ENCODE measurements at regions not wholly inside any gene's neighbourhood (a gene's known extent, or its start where the extent isn't known, plus 50 kb on each side); places are given as distances from the start of the nearest gene placed in this dataset.
"Not testable (repeated sequence)": the region's sequence is repeated elsewhere in the genome, so short reads cannot be mapped to it uniquely, and the experiment has no call there.

GRCh38 chr15:69748576-69749185 lies 296.1 kb downstream of the RPLP1 start:
- DNase-seq = no peak

- DNase-seq = no peak
Observed at GRCh38 chr15:69749274-69749673, 296.7 kb downstream of the RPLP1 start.

- peak; percentile 51 for DNase-seq
Observed at GRCh38 chr15:69749797-69750196, 297.2 kb downstream of the RPLP1 start.

- DNase-seq = no peak
Observed at GRCh38 chr15:69750253-69750652, 297.6 kb downstream of the RPLP1 start.

GRCh38 chr15:69751147-69751546 lies 298.5 kb downstream of the RPLP1 start:
- DNase-seq = no peak

- DNase-seq = no peak
Observed at GRCh38 chr15:69751566-69751965, 298.9 kb downstream of the RPLP1 start.

GRCh38 chr15:69753867-69754266 lies 301.2 kb downstream of the RPLP1 start:
- DNase-seq = no peak

GRCh38 chr15:69754313-69754712 lies 301.7 kb downstream of the RPLP1 start:
- no peak for DNase-seq

- DNase-seq = peak; percentile 90
Observed at GRCh38 chr15:69755551-69756310, 303.1 kb downstream of the RPLP1 start.

GRCh38 chr15:69756440-69756839 lies 303.8 kb downstream of the RPLP1 start:
- no peak for DNase-seq

GRCh38 chr15:69757186-69757585 lies 304.6 kb downstream of the RPLP1 start:
- DNase-seq = peak; percentile 72

- DNase-seq = no peak
Observed at GRCh38 chr15:69758291-69758771, 305.7 kb downstream of the RPLP1 start.

- DNase-seq = peak; percentile 90
Observed at GRCh38 chr15:69758810-69759790, 306.5 kb downstream of the RPLP1 start.

GRCh38 chr15:69760258-69760845 lies 307.7 kb downstream of the RPLP1 start:
- DNase-seq = peak; percentile 27

- peak; percentile 87 for DNase-seq
Observed at GRCh38 chr15:69760890-69761568, 308.4 kb downstream of the RPLP1 start.

- no peak for DNase-seq
Observed at GRCh38 chr15:69762373-69763148, 309.9 kb downstream of the RPLP1 start.

- DNase-seq = no peak
Observed at GRCh38 chr15:69763831-69764230, 311.2 kb downstream of the RPLP1 start.

GRCh38 chr15:69766156-69766555 lies 313.5 kb downstream of the RPLP1 start:
- DNase-seq = no peak

GRCh38 chr15:69767191-69767590 lies 314.6 kb downstream of the RPLP1 start:
- DNase-seq = no peak

GRCh38 chr15:69769336-69769735 lies 316.7 kb downstream of the RPLP1 start:
- peak; percentile 65 for DNase-seq

- DNase-seq = not testable (repeated sequence)
Observed at GRCh38 chr15:69774258-69774657, 321.6 kb downstream of the RPLP1 start.
